H1 (cell line): ENCODE measurements at regions not wholly inside any gene's neighbourhood (a gene's known extent, or its start where the extent isn't known, plus 50 kb on each side); places are given as distances from the start of the nearest gene placed in this dataset.

Experiments used
- BRCA1 ChIP-seq: IDR thresholded peaks from 2 replicates; pipeline ENCODE4 v1.6.1; 2012; ENCODE audit warnings: low read depth, low read length, improper control_type of control experiment
- CEBPB ChIP-seq: IDR thresholded peaks from 2 replicates; pipeline ENCODE4 v1.6.1; 2012; ENCODE audit warnings: low read depth, low read length
- EP300 ChIP-seq, 2 experiments: IDR thresholded peaks; 1 replicate in 1 of 2; 2 replicates in 1 of 2; pipeline ENCODE4 v1.6.1; 2011 to 2012; ENCODE audit warnings: low read depth in 2 of 2, low read length in 2 of 2, mild to moderate bottlenecking in 2 of 2, borderline replicate concordance in 1 of 2, inconsistent platforms in 1 of 2, moderate library complexity in 1 of 2
- JUN ChIP-seq: IDR thresholded peaks from 2 replicates; pipeline ENCODE4 v1.6.1; 2011; ENCODE audit warnings: low read depth, mild to moderate bottlenecking, improper control_type of control experiment, low read length
- JUND ChIP-seq: IDR thresholded peaks from 2 replicates; pipeline ENCODE4 v1.6.1; 2011; ENCODE audit warnings: mild to moderate bottlenecking, improper control_type of control experiment, low read length
- KDM1A ChIP-seq: fragments of 200-600, 300-600 bp; sonication (generic); IDR thresholded peaks from 2 replicates; pipeline ENCODE4 v1.7.1; 2016; ENCODE audit warnings: mild to moderate bottlenecking, low read length, borderline replicate concordance
- PHF8 ChIP-seq: fragments of 200-600 bp; sonication (generic); conservative IDR thresholded peaks from 2 replicates; pipeline ENCODE4 v1.7.1; 2012; ENCODE audit warnings: low read depth, mild to moderate bottlenecking, inconsistent platforms, low read length, moderate library complexity
- RFX5 ChIP-seq: IDR thresholded peaks from 2 replicates; pipeline ENCODE4 v1.6.1; 2011; ENCODE audit warnings: low read depth, low read length, improper control_type of control experiment, borderline replicate concordance
- SP1 ChIP-seq: IDR thresholded peaks from 2 replicates; pipeline ENCODE4 v1.6.1; 2011; ENCODE audit warnings: low read depth, low read length

GRCh38 chr21:16022921-16023320 lies 293.1 kb downstream of the USP25 start (continued):
- TF ChIP-seq CEBPB (no peak), JUN (no peak), EP300 (IDR thresholded peaks at IDR 0.05; ENCODE audit: borderline replicate concordance in 1 of 2, low read depth in 2 of 2, low read length in 2 of 2) (no peak), PHF8 (no peak), KDM1A (no peak), BRCA1 (no peak), RFX5 (no peak), JUND (no peak), SP1 (no peak)
